Kidney (tissue), 13 donors: ENCODE measurements at regions not wholly inside any gene's neighbourhood (a gene's known extent, or its start where the extent isn't known, plus 50 kb on each side); places are given as distances from the start of the nearest gene placed in this dataset.

ENCODE experiments used
- DNase-seq, 5 donors: peaks; one replicate each; pipeline ENCODE4 v3.0.0-alpha.2; 2013 to 2020
- FAIRE-seq: peaks from 2 replicates; lab custom pipeline; 2012; peaks lifted over from hg19 to GRCh38; lab: Jason Lieb, UNC
- H3K27ac ChIP-seq, 2 donors: one replicate each; pipeline ENCODE4 v1.7.0; 2013; ENCODE audit warnings: low read depth in 2 of 2, low read length in 2 of 2, inconsistent platforms in 1 of 2
- H3K27me3 ChIP-seq: one replicate; pipeline ENCODE4 v1.7.1; 2013; ENCODE audit warnings: low read length, inconsistent platforms; ENCODE audit not compliant: control insufficient read depth, insufficient read depth
- H3K36me3 ChIP-seq, 3 donors: one replicate each; pipeline versions ENCODE4 v1.7.0 to v1.7.1; 2013; ENCODE audit warnings: low read length in 3 of 3, control low read depth in 1 of 3, inconsistent platforms in 1 of 3; ENCODE audit not compliant: insufficient read depth in 3 of 3, control insufficient read depth in 2 of 3
- H3K4me1 ChIP-seq, 3 donors: one replicate each; pipeline versions ENCODE4 v1.7.0 to v1.7.1; 2013; ENCODE audit warnings: low read length in 3 of 3, inconsistent platforms in 1 of 3, low read depth in 1 of 3; ENCODE audit not compliant: control insufficient read depth in 2 of 3, insufficient read depth in 2 of 3
- H3K4me3 ChIP-seq, 3 donors: one replicate each; pipeline versions ENCODE4 v1.7.0 to v1.8.1; 2013; ENCODE audit warnings: low read length in 3 of 3, control low read depth in 1 of 3, inconsistent platforms in 1 of 3
- H3K9ac ChIP-seq, 3 donors: one replicate each; pipeline versions ENCODE4 v1.7.0 to v1.7.1; 2013; ENCODE audit warnings: low read length in 3 of 3, control low read depth in 1 of 3, inconsistent platforms in 1 of 3
- H3K9me3 ChIP-seq, 3 donors: one replicate each; pipeline versions ENCODE4 v1.7.0 to v1.7.1; 2013; ENCODE audit warnings: low read length in 3 of 3, control low read depth in 1 of 3, inconsistent platforms in 1 of 3; ENCODE audit not compliant: control insufficient read depth in 2 of 3, insufficient read depth in 1 of 3
- intact Hi-C: fragments of 100-400 bp; cut with DNase I; formaldehyde crosslinking; loops from one replicate; pipeline ENCODE4 v1.11.1; 2022
- TF ChIP-seq, protein P1 (sequence below): IDR thresholded peaks from 3 replicates; pipeline ENCODE4 v1.5.1; 2012; ENCODE audit warnings: mild to moderate bottlenecking, moderate library complexity, borderline replicate concordance; ENCODE audit not compliant: insufficient read depth; ENCODE audit errors: extremely low read depth
- donor health status: control.
- donor health status: control.
- donor health status: control.
- donor health status: control.
- donor health status: control.
- donor health status: DM: yes; HTN: yes; CAD: no.
- donor health status: Normal renal cell carcinoma (clear cell type).

DNA sequence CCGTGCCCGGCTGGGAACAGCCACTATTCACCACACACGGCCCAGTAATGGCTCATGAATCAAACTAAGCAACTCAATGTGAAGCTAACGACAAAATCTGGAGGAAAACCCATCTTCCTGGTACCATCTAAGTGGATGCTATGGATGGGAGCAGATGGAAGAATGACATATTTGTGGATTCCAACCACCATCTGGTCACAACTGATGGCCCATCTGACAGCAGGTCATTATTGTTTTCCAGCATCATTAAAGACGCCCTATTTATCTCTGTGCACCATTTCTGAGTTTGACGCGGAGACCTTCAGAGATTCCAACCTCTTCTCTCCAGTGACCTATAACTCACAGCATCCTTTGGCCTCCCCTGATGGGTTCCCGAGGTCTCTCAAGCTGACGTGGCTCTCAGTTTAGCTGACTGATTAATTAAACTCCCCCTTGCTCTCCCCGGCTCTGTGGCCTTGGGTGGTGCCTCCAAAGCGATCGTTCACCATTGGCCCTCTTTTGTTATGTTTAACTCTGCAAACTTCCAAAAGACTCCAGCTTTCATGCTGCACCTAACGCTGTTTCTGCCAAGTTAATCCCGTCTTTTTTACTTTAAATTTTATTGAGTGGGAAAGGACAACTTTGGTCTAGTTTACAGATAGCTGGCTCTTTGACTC is 1514.4 kb downstream of the BRD1 start:
- no peak overlapping the region for H3K27ac ChIP-seq
- TF ChIP-seq, protein P1, sequence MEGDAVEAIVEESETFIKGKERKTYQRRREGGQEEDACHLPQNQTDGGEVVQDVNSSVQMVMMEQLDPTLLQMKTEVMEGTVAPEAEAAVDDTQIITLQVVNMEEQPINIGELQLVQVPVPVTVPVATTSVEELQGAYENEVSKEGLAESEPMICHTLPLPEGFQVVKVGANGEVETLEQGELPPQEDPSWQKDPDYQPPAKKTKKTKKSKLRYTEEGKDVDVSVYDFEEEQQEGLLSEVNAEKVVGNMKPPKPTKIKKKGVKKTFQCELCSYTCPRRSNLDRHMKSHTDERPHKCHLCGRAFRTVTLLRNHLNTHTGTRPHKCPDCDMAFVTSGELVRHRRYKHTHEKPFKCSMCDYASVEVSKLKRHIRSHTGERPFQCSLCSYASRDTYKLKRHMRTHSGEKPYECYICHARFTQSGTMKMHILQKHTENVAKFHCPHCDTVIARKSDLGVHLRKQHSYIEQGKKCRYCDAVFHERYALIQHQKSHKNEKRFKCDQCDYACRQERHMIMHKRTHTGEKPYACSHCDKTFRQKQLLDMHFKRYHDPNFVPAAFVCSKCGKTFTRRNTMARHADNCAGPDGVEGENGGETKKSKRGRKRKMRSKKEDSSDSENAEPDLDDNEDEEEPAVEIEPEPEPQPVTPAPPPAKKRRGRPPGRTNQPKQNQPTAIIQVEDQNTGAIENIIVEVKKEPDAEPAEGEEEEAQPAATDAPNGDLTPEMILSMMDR: no peak
- FAIRE-seq (no peak), DNase-seq (no peak)
- no peaks in the 10 kb centered on the region for H3K27me3 ChIP-seq
- no peaks in the 10 kb centered on the region for H3K36me3 ChIP-seq
- H3K4me3 ChIP-seq: no peak overlapping the region
- intact Hi-C loops: no loop called here
- peaks cover 0 to 2% (median 0%) of the 10 kb centered on the region in 3 donors for H3K9me3 ChIP-seq
- no peaks in the 10 kb centered on the region for H3K4me1 ChIP-seq
- H3K9ac ChIP-seq: no peak overlapping the region

DNA sequence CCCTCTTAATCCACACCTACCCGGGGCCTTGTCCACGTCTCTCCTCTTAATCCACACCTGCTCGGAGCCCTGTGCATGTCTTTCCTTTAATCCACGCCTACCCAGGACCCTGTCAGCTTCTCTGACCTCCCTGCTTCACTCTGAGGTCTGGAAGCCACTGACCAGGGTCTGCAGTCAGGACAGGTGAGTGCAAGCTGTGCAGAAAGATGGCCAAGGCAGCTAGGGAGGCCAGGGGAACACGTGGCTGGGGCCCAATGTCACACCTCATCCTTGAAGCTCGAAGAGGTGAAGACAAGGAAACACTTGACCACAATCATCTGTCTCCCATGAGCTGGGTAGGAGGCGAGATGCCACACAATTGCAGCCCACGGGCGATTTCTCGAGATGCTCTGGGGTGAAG is 1516.9 kb downstream of the BRD1 start:
- H3K27me3 ChIP-seq: no peaks in the 10 kb centered on the region
- no peaks in the 10 kb centered on the region for H3K4me1 ChIP-seq
- no peak overlapping the region for H3K9ac ChIP-seq
- peaks cover 0 to 2% (median 0%) of the 10 kb centered on the region in 3 donors for H3K9me3 ChIP-seq
- TF ChIP-seq, protein P1: no peak
- DNase-seq (peak in 1 of 5 donors; percentile 40), FAIRE-seq (no peak)
- H3K27ac ChIP-seq: no peak overlapping the region
- H3K4me3 ChIP-seq: no peak overlapping the region
- H3K36me3 ChIP-seq: no peaks in the 10 kb centered on the region
- intact Hi-C loops: no loop called here

DNA sequence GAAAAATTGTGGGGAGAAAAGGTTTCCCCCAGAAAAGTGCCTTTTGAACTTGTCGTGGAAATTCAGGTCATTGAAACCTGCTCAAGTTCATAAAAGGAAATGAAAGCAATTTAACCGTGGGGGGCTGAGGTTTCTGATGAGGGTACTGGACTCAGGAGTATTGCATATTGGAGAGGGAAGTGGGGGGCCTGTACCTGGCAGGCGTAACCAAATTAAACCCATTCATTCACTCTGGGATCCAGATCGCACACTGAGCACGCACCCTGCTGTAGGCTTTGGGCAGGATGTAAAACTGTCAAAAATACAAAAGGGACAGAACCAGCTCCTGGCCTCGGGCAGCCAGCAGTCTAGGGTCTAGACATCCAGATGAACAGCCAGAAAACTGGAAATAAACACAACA is 1517.4 kb downstream of the BRD1 start:
- peaks cover 0 to 2% (median 0%) of the 10 kb centered on the region in 3 donors for H3K9me3 ChIP-seq
- no peak overlapping the region for H3K4me3 ChIP-seq
- DNase-seq: no peak
- H3K36me3 ChIP-seq: no peaks in the 10 kb centered on the region
- H3K9ac ChIP-seq: no peak overlapping the region
- no peaks in the 10 kb centered on the region for H3K27me3 ChIP-seq
- no peak overlapping the region for H3K27ac ChIP-seq
- H3K4me1 ChIP-seq: no peaks in the 10 kb centered on the region
- FAIRE-seq: no peak
- TF ChIP-seq, protein P1: no peak
- intact Hi-C loops: no loop called here
